ENCODE measurements at regions not wholly inside any gene's neighbourhood (a gene's known extent, or its start where the extent isn't known, plus 50 kb on each side); places are given as distances from the start of the nearest gene placed in this dataset.

GRCh38 chr2:180829836-180830235 is 150.6 kb upstream of the UBE2E3 start:
- TF ChIP-seq CTCF (IDR thresholded peaks at IDR 0.05): no peak
- TF ChIP-seq POLR2A (IDR thresholded peaks at IDR 0.05): no peak
